Right lobe of liver (tissue), 4 donors: ENCODE measurements at regions not wholly inside any gene's neighbourhood (a gene's known extent, or its start where the extent isn't known, plus 50 kb on each side); places are given as distances from the start of the nearest gene placed in this dataset.

ENCODE experiments used
- POLR2A ChIP-seq: fragments of 450-650 bp; IDR thresholded peaks from one replicate; pipeline ENCODE4 v1.6.1; 2017; ENCODE audit warnings: antibody characterized with exemption, mild to moderate bottlenecking
- TF ChIP-seq, protein P1 (sequence below), 4 donors: fragments of 200-600 bp in 3 of 4; fragments of 450-650 bp in 1 of 4; IDR thresholded peaks; one replicate each; pipeline versions ENCODE4 v1.5.1 to v1.8.0; 2016 to 2022; ENCODE audit warnings: antibody characterized with exemption in 4 of 4, mild to moderate bottlenecking in 2 of 4
- donor health status: DM: no; HTN: no; CAD: no.
- donor health status: DM: no; HTN: no; CAD: no.
- donor health status: DM: no; HTN: yes; CAD: no.

GRCh38 chr4:180710628-180711337 is 1532.4 kb upstream of the TENM3 start:
- TF ChIP-seq, protein P1, sequence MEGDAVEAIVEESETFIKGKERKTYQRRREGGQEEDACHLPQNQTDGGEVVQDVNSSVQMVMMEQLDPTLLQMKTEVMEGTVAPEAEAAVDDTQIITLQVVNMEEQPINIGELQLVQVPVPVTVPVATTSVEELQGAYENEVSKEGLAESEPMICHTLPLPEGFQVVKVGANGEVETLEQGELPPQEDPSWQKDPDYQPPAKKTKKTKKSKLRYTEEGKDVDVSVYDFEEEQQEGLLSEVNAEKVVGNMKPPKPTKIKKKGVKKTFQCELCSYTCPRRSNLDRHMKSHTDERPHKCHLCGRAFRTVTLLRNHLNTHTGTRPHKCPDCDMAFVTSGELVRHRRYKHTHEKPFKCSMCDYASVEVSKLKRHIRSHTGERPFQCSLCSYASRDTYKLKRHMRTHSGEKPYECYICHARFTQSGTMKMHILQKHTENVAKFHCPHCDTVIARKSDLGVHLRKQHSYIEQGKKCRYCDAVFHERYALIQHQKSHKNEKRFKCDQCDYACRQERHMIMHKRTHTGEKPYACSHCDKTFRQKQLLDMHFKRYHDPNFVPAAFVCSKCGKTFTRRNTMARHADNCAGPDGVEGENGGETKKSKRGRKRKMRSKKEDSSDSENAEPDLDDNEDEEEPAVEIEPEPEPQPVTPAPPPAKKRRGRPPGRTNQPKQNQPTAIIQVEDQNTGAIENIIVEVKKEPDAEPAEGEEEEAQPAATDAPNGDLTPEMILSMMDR (IDR thresholded peaks at IDR 0.05), result no peak
- TF ChIP-seq POLR2A, result no peak
